ENCODE measurements at regions not wholly inside any gene's neighbourhood (a gene's known extent, or its start where the extent isn't known, plus 50 kb on each side); places are given as distances from the start of the nearest gene placed in this dataset.

DNA sequence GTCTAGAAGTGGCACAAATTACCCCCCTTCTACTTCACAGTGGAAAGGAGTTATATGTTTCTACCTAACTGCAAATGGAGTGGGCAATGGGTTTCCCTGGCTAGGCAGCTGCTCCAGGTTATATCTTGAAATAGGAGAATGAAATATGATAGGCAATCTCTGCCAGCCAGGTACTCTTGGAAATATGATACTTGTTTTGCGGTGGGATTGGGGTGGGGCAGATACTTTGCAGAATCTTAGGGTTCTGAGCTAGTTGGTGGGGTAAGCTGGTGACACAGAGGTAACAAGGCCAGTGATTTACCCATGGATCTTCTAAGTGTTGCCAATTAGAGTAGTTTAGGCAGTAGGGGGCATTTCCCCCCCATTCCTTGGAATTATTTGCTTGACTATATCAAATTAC lies 140.1 kb downstream of the ATP23 start:
- Mint-ChIP-seq H3K27me3 (peaks cover 20% of the 10 kb centered on the region), H3K4me3 (no peak overlapping the region), H3K9me3 (ENCODE audit: insufficient read depth) (no peaks in the 10 kb centered on the region), H3K4me1 (no peaks in the 10 kb centered on the region), H3K27ac (no peak overlapping the region)
- CTCF ChIA-PET = no interaction called here
- Histone ChIP-seq H3K4me3 (ENCODE audit: control extremely low read depth in 1 of 5, extremely low read depth in 1 of 5, insufficient read depth in 1 of 5, low read depth in 2 of 5, low read length in 4 of 5) (no peak overlapping the region), H3K4me1 (ENCODE audit: control insufficient read depth in 2 of 2, insufficient read depth in 2 of 2, low read length in 2 of 2) (no peaks in the 10 kb centered on the region), H3K27ac (ENCODE audit: low read length in 2 of 2) (no peak overlapping the region), H2AFZ (ENCODE audit: insufficient read depth, low read depth, low read length, poor library complexity, severe bottlenecking) (no peak overlapping the region), H3K4me2 (replicated peaks; ENCODE audit: low read depth, low read length, poor library complexity, severe bottlenecking) (no peak overlapping the region), H4K20me1 (ENCODE audit: control insufficient read depth, insufficient read depth, low read length, poor library complexity, severe bottlenecking) (no peaks in the 10 kb centered on the region), H3K9me3 (ENCODE audit: control extremely low read depth in 1 of 3, control insufficient read depth in 2 of 3, insufficient read depth in 1 of 3, low read length in 2 of 3) (no peaks in the 10 kb centered on the region), H3K27me3 (replicated peaks in 1 of 4; ENCODE audit: control extremely low read depth in 1 of 4, control insufficient read depth in 3 of 4, insufficient read depth in 4 of 4, low read length in 3 of 4) (peaks cover 0 to 3% (median 2%) of the 10 kb centered on the region in 4 experiments), H3K36me3 (replicated peaks in 1 of 2; ENCODE audit: control extremely low read depth in 1 of 2, control insufficient read depth in 1 of 2, extremely low read depth in 1 of 2, insufficient read depth in 2 of 2, low read length in 1 of 2) (no peaks in the 10 kb centered on the region), H3K9ac (ENCODE audit: low read length) (no peak overlapping the region), H3K79me2 (ENCODE audit: control insufficient read depth, insufficient read depth, low read length) (no peaks in the 10 kb centered on the region)
- no peak for ATAC-seq (ENCODE audit: low read depth)
- POLR2A ChIA-PET = no interaction called here
- TF ChIP-seq, protein P1, sequence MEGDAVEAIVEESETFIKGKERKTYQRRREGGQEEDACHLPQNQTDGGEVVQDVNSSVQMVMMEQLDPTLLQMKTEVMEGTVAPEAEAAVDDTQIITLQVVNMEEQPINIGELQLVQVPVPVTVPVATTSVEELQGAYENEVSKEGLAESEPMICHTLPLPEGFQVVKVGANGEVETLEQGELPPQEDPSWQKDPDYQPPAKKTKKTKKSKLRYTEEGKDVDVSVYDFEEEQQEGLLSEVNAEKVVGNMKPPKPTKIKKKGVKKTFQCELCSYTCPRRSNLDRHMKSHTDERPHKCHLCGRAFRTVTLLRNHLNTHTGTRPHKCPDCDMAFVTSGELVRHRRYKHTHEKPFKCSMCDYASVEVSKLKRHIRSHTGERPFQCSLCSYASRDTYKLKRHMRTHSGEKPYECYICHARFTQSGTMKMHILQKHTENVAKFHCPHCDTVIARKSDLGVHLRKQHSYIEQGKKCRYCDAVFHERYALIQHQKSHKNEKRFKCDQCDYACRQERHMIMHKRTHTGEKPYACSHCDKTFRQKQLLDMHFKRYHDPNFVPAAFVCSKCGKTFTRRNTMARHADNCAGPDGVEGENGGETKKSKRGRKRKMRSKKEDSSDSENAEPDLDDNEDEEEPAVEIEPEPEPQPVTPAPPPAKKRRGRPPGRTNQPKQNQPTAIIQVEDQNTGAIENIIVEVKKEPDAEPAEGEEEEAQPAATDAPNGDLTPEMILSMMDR (IDR thresholded peaks at IDR 0.05) = no peak
- no peak for TF ChIP-seq EZH2 (IDR thresholded peaks at IDR 0.05; ENCODE audit: borderline replicate concordance, insufficient read depth, low read depth, low read length, poor library complexity, severe bottlenecking)
- intact Hi-C loops (cut with micrococcal nuclease) = no loop called here
- 0% methylated on average over 1 of the region's 1 CpG for WGBS (ENCODE audit: insufficient coverage)
- no peak for DNase-seq

DNA sequence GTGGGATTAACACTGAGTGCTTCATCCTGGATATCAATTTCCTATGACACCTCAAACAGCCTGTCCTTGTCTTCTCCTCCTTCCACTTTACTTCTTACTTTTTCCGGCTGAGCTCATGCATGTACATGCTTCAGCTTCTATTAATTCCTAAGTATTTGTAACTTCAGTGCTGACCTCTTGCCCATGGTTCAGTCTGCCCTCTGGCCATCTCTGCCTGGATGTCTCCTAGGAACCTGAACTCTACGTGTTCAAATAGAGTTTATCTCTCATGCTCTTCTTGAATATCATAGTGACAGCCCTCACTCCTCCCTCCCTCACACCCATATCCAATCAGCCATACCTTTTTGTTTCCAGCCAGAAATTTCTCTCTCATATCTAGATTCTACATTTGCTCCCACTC lies 141.6 kb downstream of the ATP23 start:
- Histone ChIP-seq H3K9ac (ENCODE audit: low read length) (no peak overlapping the region), H3K36me3 (replicated peaks in 1 of 2; ENCODE audit: control extremely low read depth in 1 of 2, control insufficient read depth in 1 of 2, extremely low read depth in 1 of 2, insufficient read depth in 2 of 2, low read length in 1 of 2) (no peaks in the 10 kb centered on the region), H3K4me1 (ENCODE audit: control insufficient read depth in 2 of 2, insufficient read depth in 2 of 2, low read length in 2 of 2) (no peaks in the 10 kb centered on the region), H3K4me2 (replicated peaks; ENCODE audit: low read depth, low read length, poor library complexity, severe bottlenecking) (no peak overlapping the region), H2AFZ (ENCODE audit: insufficient read depth, low read depth, low read length, poor library complexity, severe bottlenecking) (no peak overlapping the region), H3K79me2 (ENCODE audit: control insufficient read depth, insufficient read depth, low read length) (no peaks in the 10 kb centered on the region), H3K27ac (ENCODE audit: low read length in 2 of 2) (no peak overlapping the region), H4K20me1 (ENCODE audit: control insufficient read depth, insufficient read depth, low read length, poor library complexity, severe bottlenecking) (no peaks in the 10 kb centered on the region), H3K4me3 (ENCODE audit: control extremely low read depth in 1 of 5, extremely low read depth in 1 of 5, insufficient read depth in 1 of 5, low read depth in 2 of 5, low read length in 4 of 5) (no peak overlapping the region), H3K9me3 (ENCODE audit: control extremely low read depth in 1 of 3, control insufficient read depth in 2 of 3, insufficient read depth in 1 of 3, low read length in 2 of 3) (no peaks in the 10 kb centered on the region), H3K27me3 (replicated peaks in 1 of 4; ENCODE audit: control extremely low read depth in 1 of 4, control insufficient read depth in 3 of 4, insufficient read depth in 4 of 4, low read length in 3 of 4) (peaks cover 0 to 8% (median 0%) of the 10 kb centered on the region in 4 experiments)
- Mint-ChIP-seq H3K27ac (no peak overlapping the region), H3K27me3 (peaks cover 20% of the 10 kb centered on the region), H3K4me1 (no peaks in the 10 kb centered on the region), H3K4me3 (no peak overlapping the region), H3K9me3 (ENCODE audit: insufficient read depth) (no peaks in the 10 kb centered on the region)
- ATAC-seq (ENCODE audit: low read depth) (no peak), DNase-seq (no peak)
- 95% methylated on average over 2 of the region's 2 CpGs for WGBS (ENCODE audit: insufficient coverage)
- POLR2A ChIA-PET = no interaction called here
- CTCF ChIA-PET = no interaction called here
- intact Hi-C loops (cut with micrococcal nuclease) = no loop called here
- TF ChIP-seq EZH2 (IDR thresholded peaks at IDR 0.05; ENCODE audit: borderline replicate concordance, insufficient read depth, low read depth, low read length, poor library complexity, severe bottlenecking) = no peak

Measured in B cell (primary cell).